ENCODE measurements at regions not wholly inside any gene's neighbourhood (a gene's known extent, or its start where the extent isn't known, plus 50 kb on each side); places are given as distances from the start of the nearest gene placed in this dataset.

DNA sequence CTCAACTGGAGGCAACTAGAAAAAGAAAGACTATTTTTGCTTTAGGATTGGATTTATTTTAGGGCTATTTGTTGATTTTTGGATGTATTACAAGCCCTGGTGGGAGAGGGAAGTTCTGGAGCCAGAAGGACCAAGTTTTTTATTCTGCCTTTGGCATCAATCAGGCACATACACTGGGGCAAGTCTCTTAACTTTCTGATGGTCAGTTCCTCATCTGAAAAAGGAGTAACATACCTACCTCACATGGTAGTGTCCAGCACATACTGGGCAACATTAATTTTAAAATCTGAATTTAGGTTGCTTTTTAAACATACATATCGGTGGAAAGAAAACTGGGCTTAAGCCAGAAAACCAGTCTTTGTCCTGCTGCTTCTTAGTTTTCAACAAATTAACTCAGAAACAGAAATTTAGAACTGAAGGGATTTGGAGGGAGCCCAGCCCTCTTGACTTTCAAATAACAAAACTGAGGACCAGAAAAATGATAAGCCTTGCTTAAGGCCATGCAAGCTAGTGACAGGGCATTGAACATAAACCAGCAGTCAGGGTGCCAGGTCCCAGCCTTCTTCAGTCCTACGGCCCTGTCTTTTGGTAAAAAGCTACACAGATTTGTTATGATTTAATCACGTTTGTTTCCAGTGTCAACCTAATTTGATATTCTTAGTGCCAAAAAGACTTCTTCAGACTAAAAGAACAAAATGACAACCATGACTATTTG, 90.2 kb upstream of the SLC38A2 start:
- no peak for DNase-seq

DNA sequence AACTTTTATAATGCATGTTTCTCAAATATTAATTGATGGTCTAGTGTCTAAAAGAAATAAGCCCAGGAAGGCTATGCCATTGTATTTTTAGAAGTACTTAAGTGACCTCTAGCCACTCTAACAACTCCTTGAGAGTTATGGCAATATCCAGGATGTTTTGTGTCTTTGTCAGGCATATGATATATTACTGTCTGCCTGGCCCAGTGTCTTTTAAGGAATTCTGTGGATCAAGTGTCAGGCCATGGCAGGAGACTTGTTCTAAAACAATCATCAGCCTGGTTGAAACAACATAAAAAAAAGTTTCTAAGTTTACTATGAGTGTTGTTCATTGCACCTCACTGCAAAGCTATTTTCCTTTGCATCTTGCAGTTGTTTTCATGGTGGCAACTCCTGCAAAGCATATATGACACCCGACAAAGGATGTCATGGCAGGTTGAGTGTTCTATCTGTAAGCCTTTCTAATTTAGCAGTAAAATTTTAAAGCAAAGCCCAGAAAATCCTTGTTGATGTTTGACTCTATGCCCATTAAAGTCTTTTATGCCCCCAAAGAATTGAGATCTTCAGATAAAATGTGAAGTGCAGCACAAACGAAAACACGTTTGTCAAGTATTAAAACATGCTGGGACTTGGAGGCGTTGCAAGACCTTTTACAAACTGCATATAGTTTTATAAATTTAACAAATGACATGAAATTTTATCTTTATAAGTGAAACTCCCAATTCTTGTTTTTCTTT, 89.5 kb upstream of the SLC38A2 start:
- DNase-seq, result no peak

DNA sequence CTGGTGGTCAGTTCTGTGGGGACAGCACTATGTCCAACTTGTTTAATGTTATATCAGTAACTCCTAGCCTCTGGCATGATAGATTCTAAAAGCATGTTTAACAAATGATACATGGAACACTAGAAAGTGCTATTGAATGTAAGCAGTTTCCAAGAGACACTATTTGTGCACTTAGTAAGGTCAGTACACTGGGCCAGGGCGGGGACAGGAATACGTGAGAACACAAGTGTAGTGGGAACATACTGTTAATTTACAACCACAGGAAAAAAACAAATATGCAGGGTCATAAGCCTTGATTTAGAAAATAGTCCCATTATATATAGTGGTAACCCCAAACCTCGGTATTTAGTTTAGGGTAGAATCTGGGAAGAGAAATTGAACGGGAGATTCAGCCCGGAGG, 88.9 kb upstream of the SLC38A2 start:
- DNase-seq, result no peak

GRCh38 chr12:46460682-46461210, 88.2 kb upstream of the SLC38A2 start:
- DNase-seq, result no peak

GRCh38 chr12:46459861-46460545, 87.4 kb upstream of the SLC38A2 start:
- no peak for DNase-seq

GRCh38 chr12:46459111-46459510, 86.5 kb upstream of the SLC38A2 start:
- DNase-seq, result no peak

GRCh38 chr12:46458500-46459102, 86.0 kb upstream of the SLC38A2 start:
- DNase-seq, result no peak

DNA sequence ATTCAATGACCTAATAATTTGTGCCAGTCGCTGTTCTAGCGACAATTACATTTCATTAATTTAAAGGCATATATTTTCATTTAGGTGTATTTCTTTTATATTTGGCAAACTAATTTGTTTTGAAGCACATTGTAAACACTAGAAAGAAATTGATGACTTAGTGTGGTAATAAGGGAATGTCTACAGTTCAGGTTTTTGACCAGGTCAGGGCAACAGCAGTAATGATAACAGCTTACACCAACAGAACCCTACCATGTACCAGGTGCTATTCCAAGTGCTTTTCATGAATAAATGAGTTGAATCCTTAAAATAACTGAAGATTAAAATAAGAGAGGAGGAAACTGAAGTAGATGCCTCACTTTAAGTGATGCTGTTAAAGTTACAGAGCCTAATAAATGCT, 85.4 kb upstream of the SLC38A2 start:
- no peak for DNase-seq

- no peak for DNase-seq
These were observed 84.1 kb upstream of the SLC38A2 start for GRCh38 chr12:46456356-46457334.

GRCh38 chr12:46455648-46456352, 83.2 kb upstream of the SLC38A2 start:
- no peak for DNase-seq

GRCh38 chr12:46454981-46455380, 82.4 kb upstream of the SLC38A2 start:
- DNase-seq, result no peak

- DNase-seq, result no peak
These were observed 80.9 kb upstream of the SLC38A2 start for GRCh38 chr12:46453428-46453827.

GRCh38 chr12:46452776-46453175, 80.2 kb upstream of the SLC38A2 start:
- DNase-seq, result no peak

DNA sequence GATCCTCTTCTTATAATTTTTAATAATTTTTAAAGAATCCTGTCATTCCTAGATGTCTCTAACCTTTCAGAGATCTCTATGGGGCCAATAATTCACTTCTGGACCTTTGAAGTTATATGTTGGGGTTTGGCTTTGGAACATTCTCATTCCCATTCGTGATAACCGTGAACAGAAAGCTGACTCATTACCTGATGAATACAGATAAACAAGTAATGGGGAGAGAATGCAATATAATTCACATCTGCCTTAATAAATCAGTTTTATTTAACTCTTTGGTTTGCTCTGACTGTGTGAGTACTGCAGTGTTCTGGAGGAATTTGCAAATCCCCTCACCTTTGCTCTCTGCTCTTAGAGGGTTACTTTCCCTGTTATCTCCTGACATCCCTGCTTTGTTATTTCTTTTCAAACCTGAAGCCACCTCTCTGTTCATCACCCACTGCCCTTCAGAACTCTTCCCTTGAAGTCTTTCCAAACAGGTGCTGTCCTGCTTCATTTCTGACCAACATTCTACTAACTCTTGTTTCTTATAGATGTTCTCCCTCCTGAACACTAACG, 79.6 kb upstream of the SLC38A2 start:
- no peak for DNase-seq

DNA sequence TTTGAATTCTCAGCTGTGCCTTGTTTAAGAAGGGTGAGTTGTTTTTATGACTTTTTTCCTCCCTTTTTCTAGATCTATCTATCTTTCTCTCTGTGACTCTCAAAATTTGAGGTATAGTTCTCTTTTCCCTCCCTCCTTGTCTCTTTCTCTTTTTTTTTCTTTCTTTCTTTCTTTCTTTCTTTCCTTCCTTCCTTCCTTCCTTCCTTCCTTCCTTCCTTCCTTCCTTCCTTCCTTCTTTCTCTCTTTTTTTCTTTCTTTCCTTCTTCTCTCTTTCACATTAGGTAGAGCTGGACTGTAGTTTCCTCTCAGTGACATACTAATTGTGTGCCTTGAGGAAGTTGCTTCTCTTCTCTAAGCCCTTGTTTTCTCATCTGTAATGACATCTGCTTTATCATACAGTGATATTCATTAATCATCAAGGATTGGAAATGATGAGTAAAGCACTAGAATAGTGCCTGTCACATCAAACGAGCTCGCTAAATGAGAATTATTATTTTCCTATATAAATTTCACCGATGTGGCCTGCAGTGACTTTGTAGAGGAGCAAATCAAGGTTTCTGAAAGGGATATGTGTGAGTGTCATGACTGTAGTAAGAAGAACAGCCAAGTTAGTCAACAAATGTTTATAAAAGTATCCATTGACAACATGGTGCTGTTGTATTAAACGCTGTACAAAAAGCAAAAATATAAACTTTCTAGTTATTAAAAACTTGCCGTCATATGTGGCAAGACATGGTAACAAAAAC, 78.9 kb upstream of the SLC38A2 start:
- DNase-seq, result no peak

DNA sequence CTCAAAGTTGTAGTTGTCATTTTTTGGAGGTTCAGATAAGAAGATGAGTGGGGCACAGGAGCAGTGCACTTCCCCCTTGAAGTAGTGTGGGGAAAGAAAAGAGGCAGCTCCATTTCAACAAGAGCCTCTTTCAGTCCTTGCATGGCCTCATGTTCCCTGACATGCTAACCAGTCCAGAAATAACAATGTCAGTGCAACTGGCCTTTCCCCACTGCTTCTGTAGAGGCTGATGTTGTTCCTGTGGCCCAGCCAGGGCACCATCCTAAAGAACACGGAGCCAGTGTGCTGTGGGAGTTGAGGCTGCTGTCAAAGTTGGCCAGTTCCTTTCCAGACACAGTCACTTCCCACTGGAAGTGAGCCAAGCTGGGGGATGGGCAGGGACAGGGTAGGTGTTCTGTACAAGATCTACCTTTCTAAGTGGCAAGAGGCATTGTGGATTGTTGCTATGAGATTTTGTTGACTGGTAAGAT, 77.7 kb upstream of the SLC38A2 start:
- no peak for DNase-seq

DNA sequence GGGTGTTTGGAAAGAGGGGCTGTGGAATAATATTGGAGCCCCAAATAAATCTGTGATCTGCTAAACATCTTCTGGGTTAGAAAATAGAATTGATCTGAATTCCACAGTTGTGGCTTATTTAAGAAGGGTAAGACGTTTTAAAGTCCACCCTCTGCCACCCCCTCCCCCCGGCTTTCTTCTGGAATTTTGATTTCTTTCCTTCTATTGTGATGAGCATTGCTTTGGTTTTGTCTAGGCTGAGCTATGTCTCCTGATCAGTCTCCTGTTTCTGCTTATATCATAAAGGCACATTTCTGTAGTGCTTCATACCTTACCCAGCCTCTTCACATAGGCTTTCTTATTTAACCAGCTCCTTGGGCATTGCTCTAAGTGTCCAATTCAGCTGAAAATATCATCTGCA, 77.3 kb upstream of the SLC38A2 start:
- no peak for DNase-seq

GRCh38 chr12:46449316-46449715, 76.7 kb upstream of the SLC38A2 start:
- no peak for DNase-seq

- DNase-seq, result no peak
These were observed 74.1 kb upstream of the SLC38A2 start for GRCh38 chr12:46446645-46447044.

- no peak for DNase-seq
These were observed 73.1 kb upstream of the SLC38A2 start for GRCh38 chr12:46445551-46446235.

All from NCI-H446 (cell line).